ENCODE measurements at regions not wholly inside any gene's neighbourhood (a gene's known extent, or its start where the extent isn't known, plus 50 kb on each side); places are given as distances from the start of the nearest gene placed in this dataset.

- no peaks in the 10 kb centered on the region for H3K4me1 ChIP-seq (ENCODE audit: insufficient read depth, low read length, poor library complexity, severe bottlenecking)
- no peaks in the 10 kb centered on the region for H4K20me1 ChIP-seq (ENCODE audit: insufficient read depth, low read length, poor library complexity, severe bottlenecking)
- no peak overlapping the region for H2AFZ ChIP-seq (ENCODE audit: low read length)
- no peaks in the 10 kb centered on the region for H3K9me2 ChIP-seq (replicated peaks; ENCODE audit: low read depth, low read length)
- no peak overlapping the region for H3K4me3 ChIP-seq (ENCODE audit: low read length, poor library complexity, severe bottlenecking)
- TF ChIP-seq CTCF (conservative IDR thresholded peaks at IDR 0.05; ENCODE audit: low read length) (peak; percentile 65), EZH2phosphoT487 (IDR thresholded peaks at IDR 0.05; ENCODE audit: borderline replicate concordance) (no peak)
- no peaks in the 10 kb centered on the region for H3K27me3 ChIP-seq (ENCODE audit: insufficient read depth, low read length, poor library complexity, severe bottlenecking)
- H3K9me3 ChIP-seq (ENCODE audit: insufficient read depth, low read depth, low read length), result no peaks in the 10 kb centered on the region
- no peak overlapping the region for H3K4me2 ChIP-seq (ENCODE audit: low read depth, low read length, poor library complexity, severe bottlenecking)
- no peaks in the 10 kb centered on the region for H3K79me2 ChIP-seq (ENCODE audit: insufficient read depth, low read length)
- H3K9ac ChIP-seq (ENCODE audit: low read depth, low read length, poor library complexity, severe bottlenecking), result no peak overlapping the region
- H3K36me3 ChIP-seq (ENCODE audit: insufficient read depth, low read length), result no peaks in the 10 kb centered on the region
- no peaks in the 10 kb centered on the region for H3F3A ChIP-seq (ENCODE audit: low read depth)
These were observed 81.7 kb downstream of the WNT5A start for GRCh38 chr3:55405436-55405835.

- Histone ChIP-seq H4K20me1 (ENCODE audit: insufficient read depth, low read length, poor library complexity, severe bottlenecking) (no peaks in the 10 kb centered on the region), H3K4me1 (ENCODE audit: insufficient read depth, low read length, poor library complexity, severe bottlenecking) (no peaks in the 10 kb centered on the region), H3F3A (ENCODE audit: low read depth) (no peaks in the 10 kb centered on the region), H3K4me2 (ENCODE audit: low read depth, low read length, poor library complexity, severe bottlenecking) (no peak overlapping the region), H3K27me3 (ENCODE audit: insufficient read depth, low read length, poor library complexity, severe bottlenecking) (no peaks in the 10 kb centered on the region), H3K9me3 (ENCODE audit: insufficient read depth, low read depth, low read length) (no peaks in the 10 kb centered on the region), H3K9ac (ENCODE audit: low read depth, low read length, poor library complexity, severe bottlenecking) (no peak overlapping the region), H3K9me2 (replicated peaks; ENCODE audit: low read depth, low read length) (no peaks in the 10 kb centered on the region), H3K36me3 (ENCODE audit: insufficient read depth, low read length) (no peaks in the 10 kb centered on the region), H3K79me2 (ENCODE audit: insufficient read depth, low read length) (no peaks in the 10 kb centered on the region), H2AFZ (ENCODE audit: low read length) (no peak overlapping the region), H3K4me3 (ENCODE audit: low read length, poor library complexity, severe bottlenecking) (no peak overlapping the region)
- TF ChIP-seq EZH2phosphoT487 (IDR thresholded peaks at IDR 0.05; ENCODE audit: borderline replicate concordance), result no peak
These were observed 84.1 kb downstream of the WNT5A start for GRCh38 chr3:55402886-55403609.

- Histone ChIP-seq H3F3A (ENCODE audit: low read depth) (no peaks in the 10 kb centered on the region), H3K9me3 (ENCODE audit: insufficient read depth, low read depth, low read length) (no peaks in the 10 kb centered on the region), H4K20me1 (ENCODE audit: insufficient read depth, low read length, poor library complexity, severe bottlenecking) (no peaks in the 10 kb centered on the region), H3K9me2 (replicated peaks; ENCODE audit: low read depth, low read length) (no peaks in the 10 kb centered on the region), H3K4me2 (ENCODE audit: low read depth, low read length, poor library complexity, severe bottlenecking) (no peak overlapping the region), H3K36me3 (ENCODE audit: insufficient read depth, low read length) (no peaks in the 10 kb centered on the region), H2AFZ (ENCODE audit: low read length) (no peak overlapping the region), H3K27me3 (ENCODE audit: insufficient read depth, low read length, poor library complexity, severe bottlenecking) (no peaks in the 10 kb centered on the region), H3K4me1 (ENCODE audit: insufficient read depth, low read length, poor library complexity, severe bottlenecking) (no peaks in the 10 kb centered on the region), H3K79me2 (ENCODE audit: insufficient read depth, low read length) (no peaks in the 10 kb centered on the region), H3K9ac (ENCODE audit: low read depth, low read length, poor library complexity, severe bottlenecking) (no peak overlapping the region), H3K4me3 (ENCODE audit: low read length, poor library complexity, severe bottlenecking) (no peak overlapping the region)
- TF ChIP-seq EZH2phosphoT487 (IDR thresholded peaks at IDR 0.05; ENCODE audit: borderline replicate concordance) (no peak), CTCF (conservative IDR thresholded peaks at IDR 0.05; ENCODE audit: low read length) (no peak)
These were observed 106.5 kb downstream of the WNT5A start for GRCh38 chr3:55380561-55380960.

Data from Loucy (cell line).